Upper lobe of right lung (tissue), 1 donor: ENCODE measurements at regions not wholly inside any gene's neighbourhood (a gene's known extent, or its start where the extent isn't known, plus 50 kb on each side); places are given as distances from the start of the nearest gene placed in this dataset.

Source experiments
- ATAC-seq: fragments of 200-7000 bp; cut with Tn5 transposase; one replicate; pipeline ENCODE4 v1.9.1; 2020; ENCODE audit warnings: mild to moderate bottlenecking, moderate library complexity
- DNase-seq: peaks from one replicate; pipeline ENCODE4 v3.0.0-alpha.2; 2020
- H3K27ac ChIP-seq: fragments of 200-600 bp; one replicate; pipeline ENCODE4 v1.8.0; 2022
- H3K27me3 ChIP-seq: fragments of 200-600 bp; one replicate; pipeline ENCODE4 v1.8.0; 2022; ENCODE audit warnings: mild to moderate bottlenecking
- H3K36me3 ChIP-seq: fragments of 200-600 bp; one replicate; pipeline ENCODE4 v1.8.0; 2022
- H3K4me1 ChIP-seq: fragments of 200-600 bp; one replicate; pipeline ENCODE4 v1.8.0; 2022
- H3K4me3 ChIP-seq: fragments of 200-600 bp; one replicate; pipeline ENCODE4 v1.8.0; 2022; ENCODE audit warnings: mild to moderate bottlenecking
- H3K9me3 ChIP-seq: fragments of 200-600 bp; one replicate; pipeline ENCODE4 v1.8.0; 2022
- intact Hi-C: fragments of 100-400 bp; cut with DNase I; formaldehyde crosslinking; loops from one replicate; pipeline ENCODE4 v1.11.0; 2022
- TF ChIP-seq, protein P1 (sequence below): fragments of 200-600 bp; IDR thresholded peaks from one replicate; pipeline ENCODE4 v1.8.0; 2022; ENCODE audit warnings: antibody characterized with exemption
- donor health status: DM: no; HTN: yes; CAD: no; lungs with severe emphysema.

DNA sequence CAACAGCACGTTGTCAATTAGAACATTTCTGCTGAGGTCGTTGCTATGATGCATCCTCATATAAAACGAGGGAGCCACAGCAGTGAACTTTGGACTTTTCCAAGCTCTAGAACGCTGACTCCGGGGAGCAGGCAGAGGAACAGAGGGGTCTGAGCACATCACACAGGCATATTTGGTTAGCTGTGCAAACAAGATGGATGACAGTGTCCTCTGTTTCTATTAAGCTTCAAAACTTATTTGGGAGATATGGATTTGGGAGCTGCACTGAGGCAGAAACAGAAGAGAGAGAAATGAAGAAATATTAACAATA, 278.0 kb upstream of the TBL1XR1 start:
- peaks cover 15% of the 10 kb centered on the region for H3K4me1 ChIP-seq
- no peak overlapping the region for H3K27ac ChIP-seq
- DNase-seq (no peak), ATAC-seq (no peak)
- no peaks in the 10 kb centered on the region for H3K36me3 ChIP-seq
- H3K27me3 ChIP-seq, result no peaks in the 10 kb centered on the region
- TF ChIP-seq, protein P1, sequence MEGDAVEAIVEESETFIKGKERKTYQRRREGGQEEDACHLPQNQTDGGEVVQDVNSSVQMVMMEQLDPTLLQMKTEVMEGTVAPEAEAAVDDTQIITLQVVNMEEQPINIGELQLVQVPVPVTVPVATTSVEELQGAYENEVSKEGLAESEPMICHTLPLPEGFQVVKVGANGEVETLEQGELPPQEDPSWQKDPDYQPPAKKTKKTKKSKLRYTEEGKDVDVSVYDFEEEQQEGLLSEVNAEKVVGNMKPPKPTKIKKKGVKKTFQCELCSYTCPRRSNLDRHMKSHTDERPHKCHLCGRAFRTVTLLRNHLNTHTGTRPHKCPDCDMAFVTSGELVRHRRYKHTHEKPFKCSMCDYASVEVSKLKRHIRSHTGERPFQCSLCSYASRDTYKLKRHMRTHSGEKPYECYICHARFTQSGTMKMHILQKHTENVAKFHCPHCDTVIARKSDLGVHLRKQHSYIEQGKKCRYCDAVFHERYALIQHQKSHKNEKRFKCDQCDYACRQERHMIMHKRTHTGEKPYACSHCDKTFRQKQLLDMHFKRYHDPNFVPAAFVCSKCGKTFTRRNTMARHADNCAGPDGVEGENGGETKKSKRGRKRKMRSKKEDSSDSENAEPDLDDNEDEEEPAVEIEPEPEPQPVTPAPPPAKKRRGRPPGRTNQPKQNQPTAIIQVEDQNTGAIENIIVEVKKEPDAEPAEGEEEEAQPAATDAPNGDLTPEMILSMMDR, result no peak
- no peak overlapping the region for H3K4me3 ChIP-seq
- H3K9me3 ChIP-seq, result no peaks in the 10 kb centered on the region
- intact Hi-C loops, result no loop called here

DNA sequence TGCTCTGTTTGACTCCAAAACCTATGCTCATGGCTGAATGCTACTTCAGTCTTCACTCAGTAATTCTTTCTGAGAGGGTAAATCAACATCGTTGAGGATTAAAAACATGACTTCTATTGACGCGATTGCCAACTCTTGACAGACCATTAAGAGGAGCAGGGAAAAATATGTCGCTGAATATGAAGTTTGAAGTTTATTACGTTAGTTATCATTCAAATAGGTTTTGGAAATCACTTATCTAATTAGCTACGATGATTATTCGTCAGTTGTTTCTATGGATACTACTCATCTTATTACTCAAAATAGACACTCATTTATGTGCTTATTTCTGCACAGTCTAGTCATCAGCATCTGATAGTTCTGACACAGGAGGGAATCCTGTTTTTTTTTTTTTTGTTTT, 279.2 kb upstream of the TBL1XR1 start:
- H3K4me3 ChIP-seq, result no peak overlapping the region
- no peaks in the 10 kb centered on the region for H3K36me3 ChIP-seq
- H3K27me3 ChIP-seq, result no peaks in the 10 kb centered on the region
- peaks cover 15% of the 10 kb centered on the region for H3K4me1 ChIP-seq
- TF ChIP-seq, protein P1, result no peak
- intact Hi-C loops, result no loop called here
- DNase-seq, result no peak
- ATAC-seq, result no peak
- H3K27ac ChIP-seq, result no peak overlapping the region
- H3K9me3 ChIP-seq, result no peaks in the 10 kb centered on the region

DNA sequence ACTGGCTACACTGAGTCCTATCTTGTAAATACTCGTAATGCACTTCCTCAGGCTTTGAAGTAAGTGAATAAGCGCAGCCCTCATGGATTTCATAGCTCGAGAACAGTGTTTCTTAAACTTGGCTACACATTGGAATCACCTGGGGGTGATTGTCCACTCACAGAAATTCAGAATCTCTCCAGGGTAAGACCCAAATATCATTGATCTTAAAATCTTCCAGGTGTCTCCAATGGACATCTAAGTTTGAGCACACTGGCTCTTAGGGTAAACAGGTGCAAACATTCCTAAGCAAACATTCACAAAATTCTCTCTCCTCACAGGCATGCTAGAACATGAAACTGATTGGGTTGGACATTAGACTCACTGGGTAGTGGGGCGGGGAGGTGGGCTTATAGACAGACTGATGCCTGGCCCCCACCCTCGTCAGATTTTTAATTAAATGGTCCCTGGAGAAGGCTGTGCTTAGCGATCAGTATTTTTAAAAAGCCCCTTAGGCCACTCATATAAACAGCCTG, 279.7 kb upstream of the TBL1XR1 start:
- peaks cover 15% of the 10 kb centered on the region for H3K4me1 ChIP-seq
- ATAC-seq (no peak), DNase-seq (no peak)
- H3K9me3 ChIP-seq, result no peaks in the 10 kb centered on the region
- H3K27ac ChIP-seq, result no peak overlapping the region
- H3K4me3 ChIP-seq, result no peak overlapping the region
- no peaks in the 10 kb centered on the region for H3K36me3 ChIP-seq
- intact Hi-C loops, result no loop called here
- TF ChIP-seq, protein P1, result no peak
- H3K27me3 ChIP-seq, result no peaks in the 10 kb centered on the region

DNA sequence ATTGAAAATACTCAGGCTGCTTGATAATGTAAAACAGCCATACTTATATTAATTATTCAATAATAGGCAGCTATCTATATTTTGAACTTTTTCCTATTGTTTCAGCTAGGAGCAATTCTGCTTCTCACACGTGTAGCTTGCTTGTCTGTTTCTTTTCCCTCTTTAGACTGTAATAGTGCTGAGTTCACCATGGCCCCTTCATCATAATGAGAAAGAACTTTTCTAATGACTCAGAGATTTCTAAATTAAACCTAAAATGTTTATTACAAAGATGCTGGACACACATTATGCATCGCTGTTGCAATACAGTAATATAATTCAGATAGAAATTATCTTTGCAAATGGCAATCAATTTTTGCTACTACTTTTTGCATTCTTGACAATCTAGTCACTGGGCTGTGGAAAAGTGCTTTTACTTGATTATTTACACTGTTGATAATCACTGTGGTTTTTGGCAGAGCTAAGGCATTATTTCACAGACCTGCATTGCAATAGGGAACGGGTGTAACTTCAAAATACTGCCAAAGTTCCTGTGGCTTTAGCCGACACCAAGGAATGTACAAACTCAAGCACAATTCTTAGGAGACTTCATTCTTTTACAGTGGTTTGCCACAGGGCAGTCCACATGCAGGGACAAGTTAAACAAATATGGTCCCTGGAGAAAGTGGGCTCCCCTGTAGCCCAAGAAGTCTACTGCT, 281.0 kb upstream of the TBL1XR1 start:
- peaks cover 15% of the 10 kb centered on the region for H3K4me1 ChIP-seq
- H3K36me3 ChIP-seq, result no peaks in the 10 kb centered on the region
- H3K27ac ChIP-seq, result peak overlapping the region; percentile 82
- DNase-seq (no peak), ATAC-seq (peak; percentile 94)
- H3K27me3 ChIP-seq, result no peaks in the 10 kb centered on the region
- TF ChIP-seq, protein P1, result no peak
- no peak overlapping the region for H3K4me3 ChIP-seq
- intact Hi-C loops, result no loop called here
- no peaks in the 10 kb centered on the region for H3K9me3 ChIP-seq

DNA sequence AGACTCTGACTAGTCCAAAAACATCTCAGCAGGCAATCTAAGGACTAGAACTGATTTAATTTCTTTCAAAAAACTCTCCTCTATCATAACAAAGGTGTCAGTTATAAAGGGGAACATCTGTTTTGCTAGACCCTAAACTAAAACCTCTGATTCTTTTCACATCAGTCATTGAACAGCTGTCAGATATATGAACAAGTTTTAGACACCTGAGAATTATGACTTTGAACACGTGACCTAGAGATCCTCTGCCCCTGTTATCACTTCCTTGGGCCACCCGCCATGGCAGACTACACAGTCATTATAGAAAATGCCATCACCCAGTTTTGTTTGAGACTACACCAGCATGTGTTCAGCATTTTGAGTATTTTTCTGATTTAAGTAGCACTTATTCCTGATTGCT, 282.3 kb upstream of the TBL1XR1 start:
- Histone ChIP-seq H3K27me3 (no peaks in the 10 kb centered on the region), H3K36me3 (no peaks in the 10 kb centered on the region), H3K4me3 (no peak overlapping the region), H3K9me3 (no peaks in the 10 kb centered on the region), H3K4me1 (peaks cover 15% of the 10 kb centered on the region), H3K27ac (no peak overlapping the region)
- intact Hi-C loops, result no loop called here
- ATAC-seq (no peak), DNase-seq (no peak)
- TF ChIP-seq, protein P1, result no peak

DNA sequence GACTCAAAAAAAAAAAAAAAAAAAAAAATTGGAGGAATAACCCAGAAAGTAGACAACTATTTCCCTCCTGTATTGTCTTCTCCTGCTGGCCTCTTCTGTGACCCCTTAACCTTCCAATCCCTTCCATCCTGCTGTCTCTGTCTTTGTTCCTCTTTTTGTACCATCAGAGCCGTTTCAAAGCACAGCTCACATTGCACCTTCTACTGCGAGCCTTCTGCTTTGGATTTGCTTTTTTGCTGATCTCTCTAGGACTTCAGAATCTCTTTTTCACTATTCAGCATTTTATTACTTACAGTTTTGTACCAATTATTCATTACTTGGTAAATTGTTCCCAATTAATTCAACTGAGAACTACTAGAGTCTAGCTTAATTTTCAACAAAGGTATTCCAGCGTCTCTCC, 284.0 kb upstream of the TBL1XR1 start:
- H3K9me3 ChIP-seq, result no peaks in the 10 kb centered on the region
- no peak overlapping the region for H3K27ac ChIP-seq
- no peak for DNase-seq
- ATAC-seq, result no peak
- TF ChIP-seq, protein P1, result no peak
- no peaks in the 10 kb centered on the region for H3K36me3 ChIP-seq
- H3K4me1 ChIP-seq, result peaks cover 15% of the 10 kb centered on the region
- intact Hi-C loops, result no loop called here
- H3K4me3 ChIP-seq, result no peak overlapping the region
- H3K27me3 ChIP-seq, result no peaks in the 10 kb centered on the region
